Germinal center (tissue), 1 donor: ENCODE measurements at regions not wholly inside any gene's neighbourhood (a gene's known extent, or its start where the extent isn't known, plus 50 kb on each side); places are given as distances from the start of the nearest gene placed in this dataset.

Experiments
- DNase-seq: peaks from one replicate; pipeline ENCODE4 v3.0.0; 2012; ENCODE audit warnings: mixed read lengths, low spot score

GRCh38 chr10:4581929-4582328 is 244.1 kb upstream of the AKR1E2 start:
- DNase-seq, result no peak

- DNase-seq, result no peak
Measured at GRCh38 chr10:4579844-4580243, 246.2 kb upstream of the AKR1E2 start.

- no peak for DNase-seq
Measured at GRCh38 chr10:4576206-4576605, 249.8 kb upstream of the AKR1E2 start.

- DNase-seq, result no peak
Measured at GRCh38 chr10:4569151-4569550, 256.9 kb upstream of the AKR1E2 start.

- no peak for DNase-seq
Measured at GRCh38 chr10:4568731-4569130, 257.3 kb upstream of the AKR1E2 start.

GRCh38 chr10:4568086-4568485 is 257.9 kb upstream of the AKR1E2 start:
- no peak for DNase-seq

- DNase-seq, result no peak
Measured at GRCh38 chr10:4567637-4568036, 258.4 kb upstream of the AKR1E2 start.

GRCh38 chr10:4566011-4566410 is 260.0 kb upstream of the AKR1E2 start:
- no peak for DNase-seq

GRCh38 chr10:4561296-4561695 is 264.7 kb upstream of the AKR1E2 start:
- DNase-seq, result no peak

GRCh38 chr10:4557469-4557868 is 268.5 kb upstream of the AKR1E2 start:
- no peak for DNase-seq

- no peak for DNase-seq
Measured at GRCh38 chr10:4556527-4556926, 269.5 kb upstream of the AKR1E2 start.

GRCh38 chr10:4555920-4556319 is 270.1 kb upstream of the AKR1E2 start:
- DNase-seq, result no peak

- DNase-seq, result no peak
Measured at GRCh38 chr10:4549139-4549653, 276.8 kb upstream of the AKR1E2 start.

GRCh38 chr10:4546931-4547330 is 279.1 kb upstream of the AKR1E2 start:
- no peak for DNase-seq

- no peak for DNase-seq
Measured at GRCh38 chr10:4546500-4546899, 279.5 kb upstream of the AKR1E2 start.

- DNase-seq, result no peak
Measured at GRCh38 chr10:4545062-4545461, 280.9 kb upstream of the AKR1E2 start.

GRCh38 chr10:4543938-4544533 is 282.0 kb upstream of the AKR1E2 start:
- DNase-seq, result no peak

- no peak for DNase-seq
Measured at GRCh38 chr10:4541292-4541691, 284.7 kb upstream of the AKR1E2 start.

- DNase-seq, result no peak
Measured at GRCh38 chr10:4538016-4538415, 288.0 kb upstream of the AKR1E2 start.

- no peak for DNase-seq
Measured at GRCh38 chr10:4535521-4535920, 290.5 kb upstream of the AKR1E2 start.

- DNase-seq, result no peak
Measured at GRCh38 chr10:4533621-4534020, 292.4 kb upstream of the AKR1E2 start.

- no peak for DNase-seq
Measured at GRCh38 chr10:4532976-4533375, 293.0 kb upstream of the AKR1E2 start.

GRCh38 chr10:4532467-4532866 is 293.5 kb upstream of the AKR1E2 start:
- no peak for DNase-seq

- no peak for DNase-seq
Measured at GRCh38 chr10:4532011-4532410, 294.0 kb upstream of the AKR1E2 start.

GRCh38 chr10:4529266-4529665 is 296.7 kb upstream of the AKR1E2 start:
- DNase-seq, result no peak
